Natural killer cell treated with Interleukin-12 subunit alpha and Interleukin-12 subunit beta and Interleukin-15 and Interleukin-18, amount 100 ng/mL, for 72 hours (primary cell): ENCODE measurements at regions not wholly inside any gene's neighbourhood (a gene's known extent, or its start where the extent isn't known, plus 50 kb on each side); places are given as distances from the start of the nearest gene placed in this dataset.

Source experiments
- ATAC-seq, 2 donors: fragments of 150-1000 bp; cut with Tn5 transposase in 1 of 2; sonication (Bioruptor Pico), chemical (Tn5 transposase) in 1 of 2; 2 replicates each; pipeline ENCODE4 v1.10.0; 2021
- DNase-seq: peaks from one replicate; pipeline ENCODE4 v3.0.0; 2022; ENCODE audit warnings: low spot score
- H3K27ac Mint-ChIP-seq, 2 donors: 1 replicate in 1 of 2; 2 replicates in 1 of 2; pipeline ENCODE4 v1.8.0; 2022; ENCODE audit warnings: mixed read lengths in 2 of 2, mild to moderate bottlenecking in 1 of 2, moderate library complexity in 1 of 2
- H3K27me3 Mint-ChIP-seq, 2 donors: 1 replicate in 1 of 2; 2 replicates in 1 of 2; pipeline ENCODE4 v1.8.0; 2022; ENCODE audit warnings: mixed read lengths in 2 of 2
- H3K36me3 Mint-ChIP-seq: one replicate; pipeline ENCODE4 v1.8.0; 2022; ENCODE audit warnings: mixed read lengths
- H3K4me1 Mint-ChIP-seq, 2 donors: 1 replicate in 1 of 2; 2 replicates in 1 of 2; pipeline ENCODE4 v1.8.0; 2022; ENCODE audit warnings: low read depth in 2 of 2, mixed read lengths in 2 of 2, mild to moderate bottlenecking in 1 of 2
- H3K4me3 Mint-ChIP-seq: one replicate; pipeline ENCODE4 v1.8.0; 2022; ENCODE audit warnings: mixed read lengths
- H3K9me3 Mint-ChIP-seq: 2 replicates; pipeline ENCODE4 v1.8.0; 2022; ENCODE audit warnings: mixed read lengths

DNA sequence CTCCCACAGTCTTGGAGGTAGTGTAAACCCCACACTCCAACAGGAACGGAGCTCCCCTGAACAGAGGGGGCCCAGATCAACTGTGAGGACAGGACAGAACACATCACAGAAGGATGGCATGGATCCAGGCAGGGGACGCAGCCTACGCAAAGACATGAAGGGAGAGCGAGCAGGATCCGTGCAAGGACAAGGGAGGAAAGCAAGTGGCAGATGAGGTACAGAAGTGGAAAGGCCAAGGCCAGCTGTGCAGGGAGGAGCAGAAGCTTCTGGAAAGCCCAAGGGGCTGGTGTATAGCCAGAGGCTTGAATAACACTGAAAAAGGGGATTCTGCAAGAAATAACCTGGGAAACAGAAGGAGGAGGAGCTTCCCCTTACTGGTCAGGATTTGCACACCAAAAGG, 81.2 kb downstream of the SIPA1L2 start:
- no peak for ATAC-seq
- Mint-ChIP-seq H3K4me1 (no peaks in the 10 kb centered on the region), H3K27ac (no peak overlapping the region), H3K4me3 (no peak overlapping the region), H3K27me3 (peaks cover 27 to 31% of the 10 kb centered on the region in 2 donors), H3K36me3 (no peaks in the 10 kb centered on the region), H3K9me3 (no peaks in the 10 kb centered on the region)
- no peak for DNase-seq

- ATAC-seq (no peak), DNase-seq (no peak)
- Mint-ChIP-seq H3K4me3 (no peak overlapping the region), H3K36me3 (no peaks in the 10 kb centered on the region), H3K27ac (no peak overlapping the region), H3K27me3 (peaks cover 25 to 31% of the 10 kb centered on the region in 2 donors), H3K9me3 (no peaks in the 10 kb centered on the region), H3K4me1 (no peaks in the 10 kb centered on the region)
These were observed 81.9 kb downstream of the SIPA1L2 start for GRCh38 chr1:232547938-232548484.

- Mint-ChIP-seq H3K27ac (no peak overlapping the region), H3K9me3 (no peaks in the 10 kb centered on the region), H3K36me3 (no peaks in the 10 kb centered on the region), H3K4me1 (no peaks in the 10 kb centered on the region), H3K4me3 (no peak overlapping the region), H3K27me3 (peaks cover 22 to 42% of the 10 kb centered on the region in 2 donors)
- ATAC-seq, result no peak
- no peak for DNase-seq
These were observed 87.0 kb downstream of the SIPA1L2 start for GRCh38 chr1:232542633-232543593.

GRCh38 chr1:232538943-232539302, 91.0 kb downstream of the SIPA1L2 start:
- no peaks in the 10 kb centered on the region for H3K9me3 Mint-ChIP-seq
- no peak for DNase-seq

GRCh38 chr1:232538224-232538942, 91.5 kb downstream of the SIPA1L2 start:
- Mint-ChIP-seq H3K27ac (no peak overlapping the region), H3K36me3 (no peaks in the 10 kb centered on the region), H3K9me3 (no peaks in the 10 kb centered on the region), H3K4me3 (no peak overlapping the region), H3K4me1 (no peaks in the 10 kb centered on the region), H3K27me3 (peaks cover 22 to 41% of the 10 kb centered on the region in 2 donors)
- DNase-seq, result no peak
- no peak for ATAC-seq

More at GRCh38 chr1:232538943-232539302, 91.0 kb downstream of the SIPA1L2 start:
- Mint-ChIP-seq H3K4me1 (no peaks in the 10 kb centered on the region), H3K4me3 (no peak overlapping the region), H3K36me3 (no peaks in the 10 kb centered on the region), H3K27ac (no peak overlapping the region), H3K27me3 (peaks cover 22 to 39% of the 10 kb centered on the region in 2 donors)
- no peak for ATAC-seq

DNA sequence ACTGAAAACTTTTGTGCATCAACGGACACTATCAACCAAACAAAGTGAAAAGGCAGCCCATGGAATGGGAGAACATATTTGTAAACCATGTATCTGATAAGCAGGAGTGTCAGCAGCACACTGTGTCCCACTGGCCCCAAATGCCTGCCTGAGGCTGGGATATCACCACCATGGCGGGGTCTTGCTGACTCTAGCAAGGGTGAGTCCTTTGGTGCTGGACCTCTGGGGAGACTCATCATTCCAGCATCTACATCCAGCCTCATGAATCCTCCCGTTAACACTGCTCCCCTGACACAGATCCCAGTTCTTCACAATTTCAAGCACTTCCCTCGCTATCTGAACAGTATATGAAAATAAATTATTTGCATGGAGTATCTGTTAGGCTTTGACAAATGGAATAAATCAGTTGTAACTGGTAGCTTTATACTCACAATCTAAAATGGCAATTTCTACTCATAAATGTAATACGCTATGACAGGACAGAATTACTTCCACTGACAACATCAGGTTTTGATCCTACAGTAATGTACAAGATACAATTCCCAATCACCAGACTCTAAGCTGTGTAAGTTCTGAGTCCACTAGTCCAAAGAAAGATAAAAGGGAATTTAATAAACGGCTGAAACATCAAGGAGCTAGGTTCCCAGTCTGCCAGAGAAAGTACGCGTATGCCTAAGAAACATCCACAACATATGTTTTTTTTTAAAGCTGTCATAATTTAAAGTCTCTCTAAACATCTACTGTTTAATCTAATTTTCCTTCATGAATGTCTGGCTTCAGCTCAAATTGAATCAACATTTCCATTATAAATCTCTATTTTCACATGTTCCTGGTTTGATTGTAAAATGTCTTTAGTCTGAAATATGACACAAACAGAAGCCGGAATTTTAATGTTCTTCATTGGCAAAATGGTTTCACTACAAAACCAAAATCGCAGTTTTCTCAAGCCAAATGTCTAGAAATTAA, 95.1 kb downstream of the SIPA1L2 start:
- Mint-ChIP-seq H3K36me3 (no peaks in the 10 kb centered on the region), H3K27ac (no peak overlapping the region), H3K4me3 (no peak overlapping the region), H3K27me3 (peaks cover 30 to 42% of the 10 kb centered on the region in 2 donors), H3K9me3 (no peaks in the 10 kb centered on the region), H3K4me1 (no peaks in the 10 kb centered on the region)
- no peak for DNase-seq
- no peak for ATAC-seq

- Mint-ChIP-seq H3K9me3 (no peaks in the 10 kb centered on the region), H3K27me3 (peaks cover 30 to 31% of the 10 kb centered on the region in 2 donors), H3K36me3 (no peaks in the 10 kb centered on the region), H3K4me3 (no peak overlapping the region), H3K27ac (no peak overlapping the region), H3K4me1 (peaks cover 11 to 13% of the 10 kb centered on the region in 2 donors)
- ATAC-seq (no peak), DNase-seq (no peak)
These were observed 96.6 kb downstream of the SIPA1L2 start for GRCh38 chr1:232533328-232533727.

- no peak overlapping the region for H3K27ac Mint-ChIP-seq
- no peak overlapping the region for H3K4me3 Mint-ChIP-seq
- H3K4me1 Mint-ChIP-seq, result peaks cover 14% of the 10 kb centered on the region in 2 donors
- ATAC-seq (no peak), DNase-seq (no peak)
- peaks cover 28 to 30% of the 10 kb centered on the region in 2 donors for H3K27me3 Mint-ChIP-seq
- H3K36me3 Mint-ChIP-seq, result no peaks in the 10 kb centered on the region
- H3K9me3 Mint-ChIP-seq, result no peaks in the 10 kb centered on the region
These were observed 97.0 kb downstream of the SIPA1L2 start for GRCh38 chr1:232532901-232533300.

DNA sequence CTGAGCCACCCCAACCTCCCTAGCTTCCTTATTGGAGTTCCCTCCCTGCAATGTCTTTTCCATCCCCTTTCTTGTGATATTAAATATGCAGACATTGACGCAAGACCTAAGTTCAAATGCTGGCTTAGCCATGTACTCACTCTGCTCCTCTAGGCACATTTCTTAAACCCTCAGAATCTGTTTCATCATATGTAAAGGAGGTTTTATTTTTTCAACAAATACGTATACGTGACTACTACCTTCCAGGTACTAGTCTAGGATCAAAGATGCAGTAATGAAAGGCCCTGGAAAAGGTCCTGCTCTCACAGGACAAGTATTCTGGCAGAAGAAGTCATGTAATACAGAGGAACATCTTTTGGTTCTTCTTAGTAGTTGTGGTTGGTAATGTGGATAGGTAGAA, 98.6 kb downstream of the SIPA1L2 start:
- Mint-ChIP-seq H3K4me1 (peaks cover 14% of the 10 kb centered on the region in 2 donors), H3K27me3 (peaks cover 29 to 30% of the 10 kb centered on the region in 2 donors), H3K36me3 (no peaks in the 10 kb centered on the region), H3K4me3 (no peak overlapping the region), H3K9me3 (no peaks in the 10 kb centered on the region), H3K27ac (no peak overlapping the region)
- ATAC-seq, result no peak
- DNase-seq, result no peak

DNA sequence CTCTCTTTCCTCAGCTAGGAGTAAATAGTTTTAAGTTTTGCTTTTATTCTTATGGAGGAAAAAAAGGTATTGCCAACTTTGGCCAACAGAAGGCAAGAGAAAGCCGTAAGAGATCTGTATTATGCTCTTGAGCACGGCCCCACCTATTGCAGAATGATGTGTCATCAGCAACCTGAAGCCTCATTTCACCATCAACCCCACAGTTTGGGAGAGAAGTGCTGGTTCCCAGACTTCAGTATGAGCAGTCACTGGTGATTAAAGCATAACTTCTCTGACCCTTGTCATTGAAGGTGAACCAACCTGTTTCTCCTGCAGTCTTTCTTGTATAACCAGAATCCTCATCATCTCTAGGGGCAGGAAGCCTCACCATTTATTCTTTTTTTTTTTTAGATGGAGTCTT, 100.2 kb downstream of the SIPA1L2 start:
- no peak for DNase-seq
- Mint-ChIP-seq H3K4me3 (no peak overlapping the region), H3K27me3 (peaks cover 26 to 29% of the 10 kb centered on the region in 2 donors), H3K27ac (no peak overlapping the region), H3K4me1 (peaks cover 14% of the 10 kb centered on the region in 2 donors), H3K9me3 (no peaks in the 10 kb centered on the region), H3K36me3 (no peaks in the 10 kb centered on the region)
- ATAC-seq, result no peak

DNA sequence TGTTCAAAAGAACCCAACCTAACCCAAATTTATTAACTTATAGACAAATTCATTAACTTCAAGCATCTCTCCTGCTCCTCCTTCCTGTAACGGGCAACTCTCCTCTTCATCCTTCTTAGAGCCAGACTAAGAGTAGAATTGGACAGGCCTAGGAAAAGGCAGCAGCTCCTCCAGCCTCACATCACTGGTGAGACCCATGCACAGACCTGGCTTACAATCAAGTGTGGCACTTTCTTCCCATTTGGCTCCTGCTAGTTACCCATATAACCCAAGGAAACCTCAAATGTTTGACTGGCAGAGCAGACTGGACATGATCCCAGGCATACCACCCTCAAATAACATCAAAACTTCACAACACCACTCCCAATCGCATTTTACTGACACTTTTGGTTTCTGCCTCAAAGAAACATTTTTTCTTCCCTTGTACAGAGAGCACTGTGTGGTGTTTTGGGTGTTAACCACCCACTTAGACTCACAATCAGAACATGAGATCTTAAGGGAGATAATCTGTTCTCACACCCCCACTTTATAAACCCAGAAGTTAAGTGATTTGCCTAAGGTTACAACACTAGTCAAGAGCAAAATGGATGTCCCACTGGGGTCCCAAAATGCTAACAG, 101.4 kb downstream of the SIPA1L2 start:
- peak; percentile 74 to 82 for ATAC-seq
- no peak for DNase-seq
- Mint-ChIP-seq H3K9me3 (no peaks in the 10 kb centered on the region), H3K27me3 (peaks cover 20 to 26% of the 10 kb centered on the region in 2 donors), H3K4me1 (peaks cover 14% of the 10 kb centered on the region in 2 donors), H3K36me3 (no peaks in the 10 kb centered on the region), H3K4me3 (peak overlapping the region; percentile 40), H3K27ac (peak overlapping the region in 1 of 2 donors; percentile 32)

DNA sequence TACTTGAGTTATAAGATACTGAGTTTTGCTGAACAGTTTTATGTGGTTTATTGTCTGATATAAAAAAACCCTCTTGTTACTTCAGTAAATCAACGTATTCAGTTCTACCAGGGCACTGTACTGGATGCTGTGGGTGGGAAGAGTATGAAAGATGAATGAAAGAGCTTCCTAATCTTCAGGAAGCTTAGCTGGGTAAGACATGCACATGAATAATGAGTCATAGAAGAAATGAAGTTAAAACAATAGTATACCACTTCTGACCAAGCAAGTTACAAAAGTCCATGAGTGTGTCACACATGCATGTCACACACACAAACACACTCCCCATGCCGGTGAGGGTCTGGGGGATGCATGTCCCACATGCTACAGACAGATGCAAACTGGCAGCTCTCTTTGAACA, 105.9 kb downstream of the SIPA1L2 start:
- no peak overlapping the region for H3K4me3 Mint-ChIP-seq
- peaks cover 16 to 19% of the 10 kb centered on the region in 2 donors for H3K4me1 Mint-ChIP-seq
- ATAC-seq, result no peak
- no peaks in the 10 kb centered on the region for H3K36me3 Mint-ChIP-seq
- H3K27me3 Mint-ChIP-seq, result peaks cover 8 to 20% of the 10 kb centered on the region in 2 donors
- no peaks in the 10 kb centered on the region for H3K9me3 Mint-ChIP-seq
- DNase-seq, result no peak
- H3K27ac Mint-ChIP-seq, result no peak overlapping the region

DNA sequence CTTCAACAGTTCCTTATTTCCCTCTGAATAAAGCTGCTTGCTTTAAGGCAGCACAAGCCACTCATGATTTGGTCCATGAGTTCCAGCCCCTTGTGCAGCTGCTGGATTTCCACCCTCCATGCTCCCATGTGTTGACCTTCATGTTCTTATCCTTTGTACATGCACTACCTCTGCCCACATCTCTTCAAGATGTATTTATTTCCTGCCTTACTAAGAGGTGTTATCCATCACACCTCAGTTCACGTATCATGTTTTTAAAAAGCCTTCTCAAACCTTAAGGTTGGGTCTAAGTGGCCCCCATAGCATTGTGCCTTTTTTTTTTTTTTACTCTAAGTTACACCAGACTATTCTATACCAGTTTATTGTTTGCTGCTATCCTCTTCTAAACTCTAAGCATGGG, 107.7 kb downstream of the SIPA1L2 start:
- ATAC-seq, result no peak
- Mint-ChIP-seq H3K4me1 (peaks cover 7 to 9% of the 10 kb centered on the region in 2 donors), H3K27me3 (peaks cover 18 to 29% of the 10 kb centered on the region in 2 donors), H3K4me3 (no peak overlapping the region), H3K36me3 (no peaks in the 10 kb centered on the region), H3K27ac (no peak overlapping the region), H3K9me3 (no peaks in the 10 kb centered on the region)
- DNase-seq, result no peak
